ENCODE measurements at regions not wholly inside any gene's neighbourhood (a gene's known extent, or its start where the extent isn't known, plus 50 kb on each side); places are given as distances from the start of the nearest gene placed in this dataset.
A peak's percentile ranks its signal among the peaks of the same experiment; 100 is the strongest.

- ATAC-seq: peak in 2 of 4 donors; percentile 34 to 48
- peak overlapping the region; percentile 92 to 98 (median 94) for H3K27ac ChIP-seq
- FAIRE-seq: no peak
- TF ChIP-seq CTCF (IDR thresholded peaks at IDR 0.05): no peak
- no peak overlapping the region for H3K4me3 ChIP-seq
- no peaks in the 10 kb centered on the region for H3K9me3 ChIP-seq
- no peaks in the 10 kb centered on the region for H3K27me3 ChIP-seq
- no peaks in the 10 kb centered on the region for H3K36me3 ChIP-seq
- WGBS, 2 donors: 31 to 32% methylated on average over 5 of the region's 5 CpGs
- H3K4me1 ChIP-seq: peaks cover 14 to 27% (median 27%) of the 10 kb centered on the region in 3 donors
- DNase-seq: no peak
- intact Hi-C loops (cut with DNase I): no loop called here
These were observed 95.1 kb upstream of the PTPN1 start for GRCh38 chr20:50415021-50415515.

GRCh38 chr20:50415516-50416268, 94.5 kb upstream of the PTPN1 start:
- Histone ChIP-seq H3K4me1 (peaks cover 14 to 27% (median 27%) of the 10 kb centered on the region in 3 donors), H3K4me3 (no peak overlapping the region)
- intact Hi-C loops (cut with DNase I): no loop called here

GRCh38 chr20:50416269-50417022, 93.7 kb upstream of the PTPN1 start:
- H3K36me3 ChIP-seq: no peaks in the 10 kb centered on the region
- ATAC-seq: peak in 1 of 4 donors; percentile 28
- no peak for FAIRE-seq
- intact Hi-C loops (cut with DNase I): no loop called here
- peak overlapping the region; percentile 92 to 98 (median 94) for H3K27ac ChIP-seq
- DNase-seq: peak in 2 of 6 donors; percentile 37 to 53
- TF ChIP-seq CTCF (IDR thresholded peaks at IDR 0.05): no peak
- H3K4me1 ChIP-seq: peaks cover 14 to 27% (median 27%) of the 10 kb centered on the region in 3 donors
- H3K4me3 ChIP-seq: no peak overlapping the region
- 88 to 90% methylated on average over 14 of the region's 14 CpGs for WGBS, 2 donors
- no peaks in the 10 kb centered on the region for H3K27me3 ChIP-seq
- no peaks in the 10 kb centered on the region for H3K9me3 ChIP-seq

More at GRCh38 chr20:50415516-50416268, 94.5 kb upstream of the PTPN1 start:
- H3K36me3 ChIP-seq: no peaks in the 10 kb centered on the region
- ATAC-seq (peak; percentile 93 to 97 (median 96)), DNase-seq (peak; percentile 99 to 100 (median 100)), FAIRE-seq (no peak)
- H3K27me3 ChIP-seq: no peaks in the 10 kb centered on the region
- no peaks in the 10 kb centered on the region for H3K9me3 ChIP-seq
- peak overlapping the region; percentile 92 to 98 (median 94) for H3K27ac ChIP-seq
- TF ChIP-seq CTCF (IDR thresholded peaks at IDR 0.05): no peak
- 14 to 19% methylated on average over 25 of the region's 25 CpGs for WGBS, 2 donors

GRCh38 chr20:50417023-50417329, 93.2 kb upstream of the PTPN1 start:
- intact Hi-C loops (cut with DNase I): no loop called here
- H3K4me3 ChIP-seq: no peak overlapping the region
- ATAC-seq (no peak), DNase-seq (no peak), FAIRE-seq (no peak)
- no peak for TF ChIP-seq CTCF (IDR thresholded peaks at IDR 0.05)
- H3K27ac ChIP-seq: peak overlapping the region in 3 of 4 donors; percentile 92 to 98 (median 93)
- 90 to 95% methylated on average over 5 of the region's 5 CpGs for WGBS, 2 donors
- H3K27me3 ChIP-seq: no peaks in the 10 kb centered on the region
- H3K36me3 ChIP-seq: no peaks in the 10 kb centered on the region
- peaks cover 14 to 27% (median 23%) of the 10 kb centered on the region in 3 donors for H3K4me1 ChIP-seq
- H3K9me3 ChIP-seq: no peaks in the 10 kb centered on the region

All from pancreas (tissue), 10 donors.